GM18867 (cell line): ENCODE measurements at regions not wholly inside any gene's neighbourhood (a gene's known extent, or its start where the extent isn't known, plus 50 kb on each side); places are given as distances from the start of the nearest gene placed in this dataset.
"Not testable (repeated sequence)": the region's sequence is repeated elsewhere in the genome, so short reads cannot be mapped to it uniquely, and the experiment has no call there.

Experiments
- ATAC-seq: cut with Tn5 transposase; IDR thresholded peaks from one replicate; pipeline ENCODE4 v1.9.1; 2021; ENCODE audit warnings: mild to moderate bottlenecking, moderate library complexity; ENCODE audit not compliant: unreplicated experiment

DNA sequence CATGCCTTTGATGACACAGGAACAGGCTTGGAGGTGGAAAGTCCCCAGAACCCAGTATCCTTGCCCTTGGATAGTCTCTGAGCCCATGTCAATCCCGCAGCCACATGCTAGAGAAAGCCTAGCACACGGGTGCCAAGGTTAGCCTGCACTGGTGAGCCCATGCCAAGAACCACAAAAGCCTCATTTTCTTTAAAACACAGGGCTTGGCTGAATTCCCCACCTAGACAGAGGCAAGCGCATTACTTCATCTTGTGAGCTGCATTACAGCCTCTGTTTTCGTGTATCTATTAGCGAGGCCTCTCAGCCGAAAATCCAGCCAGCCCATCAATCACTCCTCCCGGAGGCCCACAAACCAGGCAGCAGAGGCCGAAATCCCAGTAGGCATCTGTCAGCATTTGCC, 314.9 kb upstream of the AUTS2 start:
- ATAC-seq: no peak

DNA sequence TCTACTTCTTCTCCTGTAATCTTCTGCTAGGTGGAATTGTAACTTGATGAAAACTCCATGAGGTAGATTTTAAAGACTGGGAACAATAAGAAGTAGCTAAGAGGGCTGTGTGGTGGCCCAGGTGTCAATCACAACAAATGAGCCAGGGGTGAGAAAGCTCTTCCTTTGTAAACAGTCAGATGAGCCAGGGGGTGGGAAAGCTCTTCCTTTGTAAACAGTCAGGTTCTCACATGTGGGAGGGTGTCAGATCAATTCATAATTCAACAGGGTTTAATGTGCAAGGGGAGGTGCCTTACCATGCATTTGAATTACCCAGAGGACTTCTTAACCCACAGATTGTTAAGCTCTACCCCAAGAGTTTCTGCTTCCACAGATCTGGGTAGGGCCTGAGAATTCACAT, 312.4 kb upstream of the AUTS2 start:
- ATAC-seq: no peak

- ATAC-seq: no peak
Measured at GRCh38 chr7:69295977-69296376, 302.3 kb upstream of the AUTS2 start.

DNA sequence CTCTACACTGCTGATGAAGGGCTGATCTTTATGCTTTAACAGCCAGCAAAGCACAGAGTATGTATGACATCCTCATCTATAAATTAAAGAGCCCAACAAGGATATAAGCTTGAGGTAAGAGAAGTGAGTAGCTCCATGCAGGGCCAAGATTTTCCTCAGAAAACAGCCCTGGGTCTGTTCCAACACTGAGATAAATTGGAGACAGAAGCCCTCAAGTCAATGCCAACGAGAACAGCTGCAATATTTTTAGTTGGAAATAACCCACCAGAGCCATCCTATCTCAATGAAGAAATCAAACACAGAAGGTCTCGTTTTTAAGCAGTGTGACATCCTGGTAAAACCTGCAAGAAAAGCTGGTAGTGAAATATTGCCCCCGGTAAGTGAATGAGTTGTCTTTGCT, 297.0 kb upstream of the AUTS2 start:
- ATAC-seq: no peak

- ATAC-seq: no peak
Measured at GRCh38 chr7:69309601-69310000, 288.7 kb upstream of the AUTS2 start.

DNA sequence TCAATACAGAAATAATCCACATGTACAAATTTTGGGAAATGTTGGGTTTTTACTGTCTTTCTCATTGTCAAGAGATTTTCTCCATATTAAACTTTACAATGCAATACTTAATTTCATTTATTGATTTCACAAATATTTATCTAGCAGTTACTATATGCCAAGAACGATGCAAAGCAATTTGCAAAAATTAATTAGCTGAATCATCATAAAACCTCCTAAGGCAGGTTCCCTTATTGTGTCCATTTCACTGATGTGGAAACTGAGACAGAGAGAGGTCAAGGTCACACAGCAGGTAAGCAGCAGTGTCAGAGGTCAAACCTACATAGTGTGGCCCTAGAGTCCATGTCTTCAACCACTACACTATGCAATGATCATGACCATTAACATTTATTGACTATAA, 286.8 kb upstream of the AUTS2 start:
- ATAC-seq: no peak

- not testable (repeated sequence) for ATAC-seq
Measured at GRCh38 chr7:69313852-69314251, 284.4 kb upstream of the AUTS2 start.

DNA sequence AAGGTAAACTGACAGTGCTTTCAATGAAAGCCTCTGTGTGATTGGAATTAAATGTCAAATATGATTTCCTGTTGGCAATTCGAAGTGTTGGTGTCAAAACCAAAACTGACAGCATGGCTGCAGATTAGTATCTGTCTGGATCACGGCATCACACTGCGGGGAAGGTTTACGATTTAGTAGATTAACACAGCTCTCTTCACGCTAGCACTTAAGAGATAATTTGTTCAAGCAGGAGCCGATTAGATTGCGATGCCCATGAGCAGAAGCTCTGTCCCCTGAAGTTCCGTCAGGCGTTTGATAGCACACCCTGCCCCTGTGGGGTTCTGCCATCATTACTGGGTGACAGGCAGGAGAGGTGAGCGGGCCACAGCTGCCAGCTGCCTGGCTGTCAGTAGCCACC, 279.5 kb upstream of the AUTS2 start:
- ATAC-seq: no peak

DNA sequence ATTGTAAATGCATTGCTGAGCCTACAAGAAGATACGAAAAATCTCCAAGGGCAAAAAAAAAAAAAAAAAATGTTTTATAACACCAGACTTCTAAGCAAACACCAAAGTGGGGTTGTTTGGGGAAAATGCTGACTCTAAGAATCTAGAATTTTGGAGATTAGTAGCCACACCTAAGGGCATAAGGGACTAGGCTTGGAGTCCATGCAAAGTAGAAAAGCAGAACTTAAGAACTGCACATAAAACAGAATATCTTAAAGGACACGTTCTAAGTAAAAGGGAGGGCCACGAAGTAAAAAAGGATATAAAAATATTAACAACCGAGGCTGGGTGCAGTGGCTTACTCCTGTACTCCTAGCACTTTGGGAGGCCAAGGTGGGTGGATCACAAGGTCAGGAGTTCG, 269.8 kb upstream of the AUTS2 start:
- no peak for ATAC-seq

DNA sequence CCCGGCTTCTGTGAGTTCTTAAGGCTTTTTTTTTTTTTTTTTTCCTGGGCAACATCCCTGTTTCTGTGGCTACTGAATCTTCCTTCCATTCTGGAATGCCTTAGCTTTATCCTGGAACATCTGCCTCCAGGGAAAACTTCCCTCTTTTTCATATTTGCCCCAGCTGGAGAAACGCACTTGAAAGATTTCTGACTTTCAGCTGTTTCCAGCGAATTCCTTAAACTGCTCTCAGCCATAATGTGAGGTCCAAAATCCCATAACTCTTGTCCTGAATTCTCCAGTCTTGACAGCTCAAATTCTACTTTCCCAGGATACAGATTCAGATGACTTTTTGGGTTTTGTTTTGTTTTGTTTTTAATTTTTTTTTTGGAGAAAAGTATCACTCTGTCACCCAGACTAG, 263.6 kb upstream of the AUTS2 start:
- no peak for ATAC-seq

GRCh38 chr7:69335331-69335730, 262.9 kb upstream of the AUTS2 start:
- no peak for ATAC-seq

DNA sequence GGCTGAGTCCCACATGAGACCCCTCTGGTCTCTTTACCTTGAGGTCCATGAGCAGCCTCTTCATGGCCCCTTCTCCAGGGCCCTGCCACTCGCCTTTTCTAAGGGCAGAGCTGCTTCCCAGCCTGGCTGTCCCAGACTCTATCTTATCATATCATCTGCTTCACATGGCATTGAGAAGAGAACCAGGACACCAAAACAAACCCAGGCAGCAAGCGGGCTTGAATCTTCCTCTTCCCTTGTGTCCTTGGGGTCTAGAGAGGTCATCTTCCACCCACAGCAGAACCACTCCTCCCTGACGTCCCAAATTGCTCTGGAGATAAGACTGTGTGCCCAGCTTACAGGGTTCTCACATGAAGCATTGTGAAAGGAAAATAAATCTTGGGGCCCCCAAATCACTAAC, 261.3 kb upstream of the AUTS2 start:
- no peak for ATAC-seq

GRCh38 chr7:69338144-69338543, 260.1 kb upstream of the AUTS2 start:
- ATAC-seq: no peak

- no peak for ATAC-seq
Measured at GRCh38 chr7:69341288-69341687, 257.0 kb upstream of the AUTS2 start.

DNA sequence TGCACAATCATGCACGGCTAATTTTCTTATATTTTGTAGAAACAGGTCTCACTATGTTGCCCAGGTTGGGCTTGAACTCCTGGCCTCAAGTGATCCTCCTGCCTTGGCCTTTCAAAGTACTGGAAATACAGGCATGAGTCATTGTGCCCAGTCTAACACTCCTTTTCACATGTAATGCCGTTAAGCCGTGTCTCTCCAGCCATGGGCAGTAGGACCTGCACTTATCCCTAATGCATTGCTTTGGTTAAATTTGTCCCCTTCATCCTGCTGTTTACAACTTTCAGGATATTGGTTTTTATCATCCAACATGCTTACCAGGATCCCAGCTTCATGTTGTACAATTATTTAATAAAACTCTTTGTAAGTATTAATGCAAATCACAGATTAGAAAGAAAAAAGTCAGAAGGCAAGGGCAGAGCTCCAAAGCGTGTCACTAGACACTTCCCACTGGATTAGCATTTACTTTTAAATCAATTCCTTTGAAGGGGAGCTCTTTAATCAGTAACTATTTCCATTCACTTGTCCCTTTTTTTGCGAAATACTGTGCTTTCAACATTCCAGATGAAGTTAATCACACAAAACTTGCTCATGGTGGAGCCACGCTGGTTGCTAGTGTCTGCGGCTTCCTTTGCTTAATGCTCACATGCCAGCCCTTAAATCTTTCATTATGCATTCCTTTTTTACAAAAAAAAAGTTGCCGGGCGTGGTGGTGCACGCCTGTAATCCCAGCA, 256.0 kb upstream of the AUTS2 start:
- no peak for ATAC-seq

DNA sequence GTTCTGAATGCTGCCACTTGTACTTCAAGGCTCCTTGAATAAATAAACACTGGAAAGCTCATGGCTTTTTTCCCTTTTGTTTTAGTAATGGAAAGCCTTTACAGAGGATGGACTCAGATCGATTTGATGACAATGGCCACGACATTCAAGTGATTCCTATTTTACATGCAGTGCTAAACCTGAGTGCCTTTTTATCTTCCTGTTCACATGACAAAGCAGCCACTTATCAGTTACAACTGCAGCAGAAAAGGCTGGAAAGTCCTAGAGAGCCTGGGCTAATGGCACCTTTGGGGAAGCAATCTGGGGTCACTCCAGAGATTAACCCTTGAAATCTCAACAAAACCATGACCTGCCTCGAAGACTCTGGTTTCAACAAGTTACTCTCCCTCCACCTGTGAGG, 249.0 kb upstream of the AUTS2 start:
- no peak for ATAC-seq

- no peak for ATAC-seq
Measured at GRCh38 chr7:69358163-69358821, 240.0 kb upstream of the AUTS2 start.

DNA sequence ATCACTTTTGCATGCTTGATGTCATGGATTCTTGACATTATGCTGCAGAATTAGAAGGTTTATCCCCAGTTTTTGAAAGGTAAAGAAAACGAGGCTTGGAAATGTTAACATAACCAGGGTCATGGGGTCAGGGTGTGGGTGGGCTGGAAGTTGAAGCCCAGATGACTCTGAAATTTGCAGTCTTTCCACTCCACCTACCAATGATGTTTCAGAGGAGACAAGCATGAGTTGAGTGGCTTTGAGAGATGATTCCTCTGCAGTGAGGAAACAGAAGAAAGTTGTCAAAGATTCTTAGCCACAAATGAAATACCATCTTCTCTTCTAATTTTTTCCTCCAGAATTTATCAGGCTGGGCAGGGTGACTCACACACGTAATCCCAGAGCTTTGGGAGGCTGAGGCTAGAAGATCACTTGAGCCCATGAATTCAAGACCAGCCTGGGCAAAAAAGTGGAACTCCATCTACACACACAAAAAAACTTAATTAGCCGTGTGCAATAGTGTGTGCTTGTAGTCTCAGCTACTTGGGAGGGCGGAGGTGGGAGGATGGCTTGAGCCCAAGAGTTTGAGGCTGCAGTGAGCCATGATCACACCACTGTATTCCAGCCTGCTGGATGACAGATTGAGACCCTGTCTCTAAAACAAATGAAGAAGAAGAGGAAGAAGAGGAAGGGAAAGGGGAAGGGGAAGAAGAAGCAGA, 239.1 kb upstream of the AUTS2 start:
- no peak for ATAC-seq

DNA sequence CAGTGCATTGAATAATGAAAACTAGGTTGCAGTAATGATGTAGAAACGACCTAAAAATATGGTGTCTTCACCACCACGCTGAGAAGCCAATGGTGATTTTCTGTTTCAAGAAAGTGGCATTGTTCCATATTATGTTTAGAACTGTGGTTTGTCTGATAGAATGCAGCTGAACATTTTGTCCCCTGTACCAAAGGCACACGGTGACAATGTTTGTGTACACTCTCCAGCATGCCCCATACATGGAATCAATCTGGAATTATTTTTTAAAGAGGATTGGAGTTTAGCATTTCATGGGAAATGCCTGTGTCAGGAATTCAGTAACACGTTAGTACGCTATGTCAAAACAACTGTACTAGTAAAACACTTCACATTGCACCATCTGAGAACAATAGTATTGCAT, 237.4 kb upstream of the AUTS2 start:
- ATAC-seq: no peak

DNA sequence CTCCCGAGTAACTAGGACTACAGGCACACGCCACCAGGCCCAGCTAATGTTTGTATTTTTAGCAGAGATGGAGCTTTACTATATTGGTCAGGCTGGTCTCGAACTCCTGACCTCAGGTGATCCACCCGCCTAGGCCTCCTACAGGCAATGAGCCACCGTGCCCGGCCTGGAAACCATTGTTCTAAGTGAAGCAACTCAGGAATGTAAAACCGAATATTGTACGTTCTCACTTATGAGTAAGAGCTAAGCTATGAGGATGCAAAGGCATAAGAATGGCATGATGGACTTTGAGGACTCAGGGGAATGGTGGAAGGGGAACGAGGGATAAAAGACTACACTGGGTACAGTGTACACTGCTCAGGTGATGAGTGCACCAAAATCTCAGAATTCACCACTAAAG, 235.1 kb upstream of the AUTS2 start:
- no peak for ATAC-seq

DNA sequence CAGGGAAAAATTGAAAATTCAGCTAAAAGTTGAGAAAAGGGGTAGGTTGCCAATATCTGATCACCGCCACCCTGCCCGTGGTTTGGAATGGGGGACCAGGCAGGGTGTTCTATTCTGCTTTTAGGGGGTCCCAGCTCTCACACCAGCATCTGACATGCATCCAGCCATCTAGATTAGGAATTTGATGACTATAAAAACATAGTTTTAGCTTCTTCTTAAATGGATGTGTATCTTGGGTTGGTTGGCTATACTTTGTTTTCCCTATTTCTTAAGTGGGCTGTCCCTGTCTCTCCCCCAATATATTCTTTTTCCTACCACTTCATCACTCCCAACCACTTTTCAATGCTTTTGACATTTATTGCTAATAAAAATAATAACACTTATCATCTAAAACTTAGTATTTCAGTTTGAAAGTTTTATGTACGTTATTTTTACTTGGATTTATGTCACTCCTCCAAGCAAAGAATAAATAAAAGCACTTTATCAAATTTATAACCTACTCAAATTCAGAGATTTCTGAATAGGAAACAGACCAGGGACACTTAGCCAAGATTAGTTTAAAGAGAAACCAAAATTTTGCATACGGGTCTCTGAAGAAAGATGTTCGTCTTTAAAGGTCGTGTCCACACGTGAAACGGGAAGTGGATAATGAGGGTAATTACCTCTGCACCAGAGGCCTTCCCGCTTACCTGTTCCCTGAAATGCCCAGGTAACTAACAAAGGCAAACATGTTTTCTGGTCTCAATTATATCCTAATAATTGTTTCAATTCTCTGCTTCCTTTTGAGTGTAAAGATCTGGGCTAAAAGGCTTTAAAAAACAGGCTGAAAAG, 233.2 kb upstream of the AUTS2 start:
- no peak for ATAC-seq
